CD4-positive, CD25-positive, alpha-beta regulatory T cell (primary cell): ENCODE measurements at regions not wholly inside any gene's neighbourhood (a gene's known extent, or its start where the extent isn't known, plus 50 kb on each side); places are given as distances from the start of the nearest gene placed in this dataset.
"Not testable (repeated sequence)": the region's sequence is repeated elsewhere in the genome, so short reads cannot be mapped to it uniquely, and the experiment has no call there.

Experiments
- ATAC-seq, 2 donors: fragments of 150-1000 bp; cut with Tn5 transposase; one replicate each; pipeline ENCODE4 v1.10.0; 2021; ENCODE audit warnings: low read depth in 2 of 2, moderate number of reproducible peaks in 2 of 2, moderate library complexity in 1 of 2
- DNase-seq, 3 donors: peaks; one replicate each; pipeline versions ENCODE4 v3.0.0 to v3.0.0-alpha.2; 2012 to 2022; ENCODE audit warnings: mixed read lengths in 1 of 3
- H3K27ac ChIP-seq: one replicate; pipeline ENCODE4 v1.7.0; 2013; ENCODE audit warnings: mild to moderate bottlenecking, low read length; ENCODE audit not compliant: insufficient read depth, poor library complexity, severe bottlenecking
- H3K27me3 ChIP-seq: one replicate; pipeline ENCODE4 v1.7.0; 2013; ENCODE audit warnings: low read length; ENCODE audit not compliant: control insufficient read depth, insufficient read depth
- H3K36me3 ChIP-seq: one replicate; pipeline ENCODE4 v1.7.0; 2013; ENCODE audit warnings: mild to moderate bottlenecking, low read length, moderate library complexity; ENCODE audit not compliant: control insufficient read depth, insufficient read depth
- H3K4me1 ChIP-seq: 2 replicates; pipeline ENCODE4 v1.7.0; 2013; ENCODE audit warnings: mild to moderate bottlenecking, low read length; ENCODE audit not compliant: insufficient read depth, control insufficient read depth, poor library complexity, severe bottlenecking
- H3K4me3 ChIP-seq: one replicate; pipeline ENCODE4 v1.7.0; 2013; ENCODE audit warnings: low read depth, mild to moderate bottlenecking, low read length, moderate library complexity
- H3K9me3 ChIP-seq, 2 experiments: 1 replicate in 1 of 2; 2 replicates in 1 of 2; pipeline ENCODE4 v1.7.0; 2013; ENCODE audit warnings: low read length in 2 of 2, mild to moderate bottlenecking in 1 of 2, moderate library complexity in 1 of 2; ENCODE audit not compliant: control insufficient read depth in 2 of 2
- H3K27ac Mint-ChIP-seq, 3 donors: one replicate each; pipeline ENCODE4 v1.8.0; 2020 to 2022; ENCODE audit warnings: mild to moderate bottlenecking in 3 of 3, mixed read lengths in 3 of 3, moderate library complexity in 2 of 3
- H3K27me3 Mint-ChIP-seq: one replicate; pipeline ENCODE4 v1.8.0; 2022; ENCODE audit warnings: mild to moderate bottlenecking, mixed read lengths
- H3K36me3 Mint-ChIP-seq: one replicate; pipeline ENCODE4 v1.8.0; 2020; ENCODE audit warnings: mixed read lengths
- H3K4me1 Mint-ChIP-seq, 4 donors: one replicate each; pipeline ENCODE4 v1.8.0; 2020 to 2022; ENCODE audit warnings: mixed read lengths in 4 of 4, mild to moderate bottlenecking in 1 of 4
- H3K4me3 Mint-ChIP-seq, 4 donors: one replicate each; pipeline ENCODE4 v1.8.0; 2020 to 2022; ENCODE audit warnings: mild to moderate bottlenecking in 4 of 4, mixed read lengths in 4 of 4, moderate library complexity in 3 of 4
- H3K9me3 Mint-ChIP-seq, 7 donors: one replicate each; pipeline ENCODE4 v1.8.0; 2020 to 2022; ENCODE audit warnings: mixed read lengths in 7 of 7, mild to moderate bottlenecking in 3 of 7, moderate library complexity in 2 of 7

DNA sequence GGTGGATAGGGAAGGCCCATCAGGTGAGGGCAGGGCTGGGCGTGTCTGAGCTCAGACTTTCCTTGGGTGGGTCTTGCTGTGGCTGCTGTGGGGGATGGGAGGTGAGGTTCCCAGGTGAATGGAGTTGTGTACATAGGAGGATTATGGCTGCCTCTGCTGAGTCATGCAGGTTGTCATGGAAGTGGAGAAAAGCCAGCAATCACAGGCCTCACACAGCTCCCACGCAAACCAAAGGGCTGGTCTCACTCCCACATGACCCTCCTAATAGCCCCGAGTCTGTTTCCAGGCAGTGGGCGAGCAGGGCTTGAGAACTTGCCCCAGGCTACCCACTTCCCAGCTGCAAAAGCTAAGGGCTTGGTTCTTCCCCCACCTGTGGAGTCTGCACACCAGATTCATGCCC is 149.5 kb downstream of the IPO8 start:
- Histone ChIP-seq H3K36me3 (no peaks in the 10 kb centered on the region), H3K9me3 (peaks cover 0 to 1% of the 10 kb centered on the region in 2 experiments), H3K4me1 (no peaks in the 10 kb centered on the region), H3K4me3 (no peak overlapping the region), H3K27me3 (no peaks in the 10 kb centered on the region), H3K27ac (no peak overlapping the region)
- Mint-ChIP-seq H3K27me3 (no peaks in the 10 kb centered on the region), H3K4me3 (no peak overlapping the region), H3K36me3 (no peaks in the 10 kb centered on the region), H3K27ac (no peak overlapping the region), H3K4me1 (no peaks in the 10 kb centered on the region), H3K9me3 (peaks cover 0 to 9% (median 4%) of the 10 kb centered on the region in 7 donors)
- DNase-seq: no peak
- ATAC-seq: no peak

DNA sequence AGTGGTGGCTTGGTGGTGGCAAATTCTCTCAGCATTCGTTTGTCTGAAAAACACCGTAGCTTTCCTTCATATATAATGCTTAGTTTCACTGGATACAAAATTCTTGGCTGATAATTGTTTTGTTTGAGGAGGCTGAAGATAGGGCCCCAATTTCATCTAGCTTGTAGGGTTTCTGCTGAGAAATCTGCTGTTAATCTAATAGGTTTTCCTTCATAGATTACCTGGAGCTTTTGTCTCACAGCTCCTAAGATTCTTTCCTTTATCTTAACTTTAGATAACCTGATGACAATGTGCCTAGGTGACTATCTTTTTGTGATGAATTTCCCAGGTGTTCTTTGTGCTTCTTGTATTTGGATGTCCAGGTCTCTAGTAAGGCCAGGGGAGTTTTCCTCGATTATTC is 151.0 kb downstream of the IPO8 start:
- not testable (repeated sequence) for H3K27me3 Mint-ChIP-seq, H3K4me3 Mint-ChIP-seq, ATAC-seq, DNase-seq, H3K9me3 ChIP-seq, H3K4me1 Mint-ChIP-seq, H3K27ac ChIP-seq, H3K36me3 Mint-ChIP-seq, H3K27me3 ChIP-seq, H3K36me3 ChIP-seq, H3K4me1 ChIP-seq, H3K4me3 ChIP-seq, H3K27ac Mint-ChIP-seq
- peaks cover 0 to 16% (median 5%) of the 10 kb centered on the region in 7 donors for H3K9me3 Mint-ChIP-seq

DNA sequence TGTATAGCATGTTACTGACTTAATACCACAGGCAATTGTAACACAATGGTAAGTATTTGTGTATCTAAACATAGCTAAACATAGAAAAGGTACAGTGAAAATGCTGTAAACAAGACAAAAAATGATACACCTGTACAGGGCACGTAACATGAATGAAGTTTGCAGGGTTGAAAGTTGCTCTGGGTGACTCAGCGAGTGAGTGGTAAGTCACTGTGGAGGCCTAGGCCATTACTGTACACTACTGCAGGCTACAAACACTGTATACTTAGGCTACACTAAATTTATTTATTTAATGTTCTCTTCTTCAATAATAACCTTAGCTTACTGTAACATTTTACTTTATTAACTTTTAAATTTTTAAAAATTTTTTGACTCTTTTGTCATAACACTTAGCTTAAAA is 158.4 kb downstream of the IPO8 start:
- H3K9me3 Mint-ChIP-seq: peaks cover 0 to 10% (median 5%) of the 10 kb centered on the region in 7 donors
- H3K4me3 Mint-ChIP-seq: no peak overlapping the region
- no peak for DNase-seq
- no peak overlapping the region for H3K4me3 ChIP-seq
- no peaks in the 10 kb centered on the region for H3K4me1 ChIP-seq
- H3K36me3 Mint-ChIP-seq: no peaks in the 10 kb centered on the region
- no peaks in the 10 kb centered on the region for H3K27me3 Mint-ChIP-seq
- H3K4me1 Mint-ChIP-seq: no peaks in the 10 kb centered on the region
- H3K9me3 ChIP-seq: peaks cover 0 to 2% of the 10 kb centered on the region in 2 experiments
- H3K36me3 ChIP-seq: no peaks in the 10 kb centered on the region
- H3K27me3 ChIP-seq: no peaks in the 10 kb centered on the region
- no peak overlapping the region for H3K27ac Mint-ChIP-seq
- ATAC-seq: no peak
- no peak overlapping the region for H3K27ac ChIP-seq

DNA sequence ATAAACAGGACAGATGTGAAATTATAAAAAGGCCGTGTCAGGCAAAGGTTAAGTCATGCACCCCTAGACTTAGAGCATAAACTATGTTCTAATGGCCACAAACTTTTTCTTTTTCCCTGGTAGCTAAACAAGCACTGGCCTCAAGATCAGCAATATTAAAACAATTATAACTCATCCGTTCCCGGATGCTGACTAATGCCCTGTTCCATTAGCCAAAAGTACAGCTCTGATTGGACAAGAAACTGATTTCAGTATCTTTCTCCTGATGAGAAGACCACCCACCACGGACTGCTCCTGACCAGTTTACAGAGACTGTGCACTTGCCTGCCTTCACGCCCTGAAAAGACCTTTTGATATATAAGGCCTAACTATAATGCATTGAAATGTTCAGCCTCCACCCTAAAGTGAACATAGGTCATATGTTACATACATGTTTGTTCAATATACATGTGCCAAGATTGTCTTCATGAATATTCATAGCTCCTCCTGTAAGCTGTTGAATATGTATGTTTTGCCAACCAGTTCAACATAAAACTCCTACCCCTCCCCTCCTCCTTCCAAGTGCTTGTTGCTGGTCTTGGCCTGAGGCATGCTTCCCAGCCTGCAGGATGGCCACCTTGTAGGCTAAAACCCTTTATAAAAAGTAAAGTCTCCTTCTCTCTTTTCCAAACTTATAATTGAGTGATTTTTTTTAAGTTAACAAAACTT is 162.0 kb downstream of the IPO8 start:
- Mint-ChIP-seq H3K27me3 (no peaks in the 10 kb centered on the region), H3K9me3 (peaks cover 0 to 4% (median 0%) of the 10 kb centered on the region in 7 donors), H3K27ac (no peak overlapping the region), H3K4me1 (no peaks in the 10 kb centered on the region), H3K36me3 (no peaks in the 10 kb centered on the region), H3K4me3 (no peak overlapping the region)
- ATAC-seq (no peak), DNase-seq (no peak)
- Histone ChIP-seq H3K36me3 (no peaks in the 10 kb centered on the region), H3K27me3 (no peaks in the 10 kb centered on the region), H3K4me1 (no peaks in the 10 kb centered on the region), H3K9me3 (no peaks in the 10 kb centered on the region), H3K4me3 (no peak overlapping the region), H3K27ac (no peak overlapping the region)

DNA sequence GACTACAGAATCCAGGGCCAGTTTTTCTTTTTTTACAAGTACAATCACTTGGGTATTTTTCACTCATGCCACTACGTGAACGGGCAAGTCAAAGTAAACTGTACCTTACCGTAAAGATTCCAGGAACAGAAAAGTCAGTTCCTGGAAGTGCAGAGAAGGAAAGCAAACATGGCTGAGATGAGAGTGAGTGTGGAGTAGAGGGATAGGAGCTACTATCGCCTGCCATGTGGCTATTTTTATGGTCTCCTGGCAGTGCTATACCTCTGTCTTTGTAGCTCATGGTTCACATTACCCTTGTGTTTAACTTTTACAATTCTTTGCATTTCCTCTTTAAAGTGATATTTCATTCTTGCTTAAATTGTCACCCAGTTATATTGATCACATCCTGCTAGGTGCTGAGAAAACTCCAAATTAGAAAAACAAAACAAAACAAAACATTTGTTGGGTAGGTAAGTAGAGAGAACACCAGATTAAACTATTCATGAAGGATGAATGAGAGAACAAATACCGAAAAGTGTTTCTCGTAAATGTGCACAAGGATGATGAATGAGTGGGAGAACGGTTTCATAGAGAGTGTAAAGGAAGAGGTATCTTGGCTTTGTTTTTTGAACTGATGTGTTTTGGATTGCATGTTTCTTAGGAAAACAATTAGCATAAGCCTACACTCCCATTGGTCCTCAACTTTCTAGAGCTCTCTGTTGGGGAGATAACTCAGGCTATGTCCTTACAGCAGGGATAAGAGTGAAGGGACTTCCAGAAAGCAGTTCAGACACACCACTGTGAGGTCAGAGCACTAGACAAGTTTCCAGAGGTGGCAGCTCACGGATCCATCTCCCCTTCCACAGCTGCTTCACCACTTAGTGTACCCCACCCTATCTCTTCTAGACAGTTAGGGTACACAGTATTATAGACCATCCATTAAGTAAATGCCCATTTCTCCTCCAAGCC is 163.7 kb downstream of the IPO8 start:
- no peaks in the 10 kb centered on the region for H3K4me1 ChIP-seq
- Mint-ChIP-seq H3K9me3 (peaks cover 0 to 4% (median 0%) of the 10 kb centered on the region in 7 donors), H3K4me1 (no peaks in the 10 kb centered on the region), H3K27ac (no peak overlapping the region), H3K27me3 (no peaks in the 10 kb centered on the region), H3K4me3 (no peak overlapping the region), H3K36me3 (no peaks in the 10 kb centered on the region)
- no peak overlapping the region for H3K27ac ChIP-seq
- H3K27me3 ChIP-seq: no peaks in the 10 kb centered on the region
- ATAC-seq: no peak
- no peaks in the 10 kb centered on the region for H3K9me3 ChIP-seq
- DNase-seq: no peak
- H3K36me3 ChIP-seq: no peaks in the 10 kb centered on the region
- no peak overlapping the region for H3K4me3 ChIP-seq

DNA sequence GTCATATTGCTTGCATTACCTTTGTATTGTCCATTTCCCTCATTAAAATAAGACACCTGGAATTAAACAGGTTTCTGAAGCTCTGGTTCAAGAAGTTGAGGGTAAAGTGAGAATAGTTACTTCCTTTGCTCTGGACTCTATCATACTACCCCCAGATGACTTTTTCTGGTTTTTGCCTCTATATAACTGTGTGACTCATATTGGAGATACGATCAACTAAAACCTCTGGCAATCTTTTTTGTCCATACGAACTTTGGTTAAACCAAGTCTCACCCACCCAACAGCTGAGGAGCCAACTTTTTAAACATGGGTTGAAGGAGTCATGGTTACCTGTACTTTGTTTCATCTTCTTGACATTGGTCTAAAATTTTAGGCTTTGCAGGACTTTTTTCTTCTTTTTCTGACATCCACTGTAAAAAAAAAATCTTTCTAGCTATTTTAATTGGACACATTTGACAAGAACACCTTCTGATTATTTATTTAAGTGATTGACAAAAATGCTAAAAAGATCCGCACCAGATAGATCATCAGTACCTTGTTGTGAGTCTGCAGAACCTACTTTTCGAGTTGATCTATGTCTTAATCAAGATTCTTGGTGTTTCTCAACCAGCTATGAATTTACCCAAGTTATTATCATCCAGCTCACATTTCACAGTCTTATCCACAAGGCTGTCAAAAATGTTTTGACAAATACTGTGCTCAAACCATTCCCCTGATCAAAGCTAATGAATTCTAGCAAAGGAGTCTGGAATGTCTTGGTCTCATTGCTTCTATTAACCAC is 166.0 kb downstream of the IPO8 start:
- Histone ChIP-seq H3K4me3 (no peak overlapping the region), H3K27ac (no peak overlapping the region), H3K9me3 (no peaks in the 10 kb centered on the region), H3K27me3 (no peaks in the 10 kb centered on the region), H3K36me3 (no peaks in the 10 kb centered on the region), H3K4me1 (no peaks in the 10 kb centered on the region)
- peaks cover under 1% of the 10 kb centered on the region for H3K27me3 Mint-ChIP-seq
- no peak for DNase-seq
- no peak overlapping the region for H3K27ac Mint-ChIP-seq
- H3K4me3 Mint-ChIP-seq: no peak overlapping the region
- no peak for ATAC-seq
- H3K36me3 Mint-ChIP-seq: no peaks in the 10 kb centered on the region
- peaks cover 0 to 1% (median 0%) of the 10 kb centered on the region in 7 donors for H3K9me3 Mint-ChIP-seq
- no peaks in the 10 kb centered on the region for H3K4me1 Mint-ChIP-seq

DNA sequence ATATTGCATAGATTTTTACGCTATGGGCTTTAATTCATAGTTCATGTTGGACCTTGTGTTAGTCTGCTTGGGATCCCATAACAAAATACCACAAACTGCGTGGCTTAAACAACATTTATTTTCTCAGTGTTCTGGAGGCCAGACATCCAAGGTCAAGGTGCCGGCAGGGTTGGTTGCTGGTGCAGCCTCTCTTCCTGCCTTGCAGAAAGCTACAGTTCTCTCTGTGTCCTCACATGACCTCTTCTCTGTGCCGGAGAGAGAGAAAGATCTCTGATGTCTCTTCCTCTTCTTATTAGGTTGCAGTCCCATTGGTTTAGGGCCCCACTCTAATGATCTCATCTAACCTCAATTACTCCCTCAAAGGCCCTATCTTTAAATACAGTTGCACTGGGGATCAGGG is 170.5 kb downstream of the IPO8 start:
- no peaks in the 10 kb centered on the region for H3K36me3 ChIP-seq
- no peaks in the 10 kb centered on the region for H3K9me3 ChIP-seq
- H3K27me3 ChIP-seq: no peaks in the 10 kb centered on the region
- Mint-ChIP-seq H3K9me3 (peaks cover 0 to 2% (median 0%) of the 10 kb centered on the region in 7 donors), H3K4me3 (no peak overlapping the region), H3K4me1 (no peaks in the 10 kb centered on the region), H3K27me3 (peaks cover 4% of the 10 kb centered on the region), H3K36me3 (no peaks in the 10 kb centered on the region), H3K27ac (no peak overlapping the region)
- DNase-seq (no peak), ATAC-seq (no peak)
- no peaks in the 10 kb centered on the region for H3K4me1 ChIP-seq
- no peak overlapping the region for H3K4me3 ChIP-seq
- H3K27ac ChIP-seq: no peak overlapping the region
